H1 (cell line): ENCODE measurements at regions not wholly inside any gene's neighbourhood (a gene's known extent, or its start where the extent isn't known, plus 50 kb on each side); places are given as distances from the start of the nearest gene placed in this dataset.

Source experiments
- CHD7 ChIP-seq: fragments of 300-600 bp; sonication (generic); IDR thresholded peaks from 2 replicates; pipeline ENCODE4 v1.7.1; 2012; ENCODE audit warnings: low read length, moderate library complexity, mild to moderate bottlenecking, inconsistent platforms; ENCODE audit not compliant: insufficient replicate concordance
- CTCF ChIP-seq, 3 experiments: IDR thresholded peaks; 1 replicate in 2 of 3; 2 replicates in 1 of 3; pipeline versions ENCODE4 v1.5.1 to v1.6.1; 2011; ENCODE audit warnings: low read length in 3 of 3, mild to moderate bottlenecking in 3 of 3, inconsistent platforms in 2 of 3, low read depth in 1 of 3, moderate library complexity in 1 of 3; ENCODE audit not compliant: insufficient read depth in 1 of 3; ENCODE audit errors: control extremely low read depth in 1 of 3
- GABPA ChIP-seq: IDR thresholded peaks from 2 replicates; pipeline ENCODE4 v1.6.1; 2011; ENCODE audit warnings: mild to moderate bottlenecking, low read length, moderate library complexity, borderline replicate concordance; ENCODE audit not compliant: insufficient read depth
- MAX ChIP-seq: IDR thresholded peaks from 2 replicates; pipeline ENCODE4 v1.6.1; 2012; ENCODE audit warnings: inconsistent platforms
- NRF1 ChIP-seq: IDR thresholded peaks from 2 replicates; pipeline ENCODE4 v1.6.1; 2011; ENCODE audit warnings: mild to moderate bottlenecking, low read depth, low read length, improper control_type of control experiment
- POLR2A ChIP-seq, 2 experiments: IDR thresholded peaks; 1 replicate in 1 of 2; 2 replicates in 1 of 2; pipeline ENCODE4 v1.6.1; 2011; ENCODE audit warnings: low read depth in 2 of 2, low read length in 2 of 2, mild to moderate bottlenecking in 2 of 2; ENCODE audit errors: control extremely low read depth in 1 of 2
- SIRT6 ChIP-seq: IDR thresholded peaks from one replicate; pipeline ENCODE4 v1.7.1; 2012; ENCODE audit warnings: low read length, inconsistent platforms
- SUZ12 ChIP-seq: fragments of 200-600 bp; sonication (generic); IDR thresholded peaks from 2 replicates; pipeline ENCODE4 v1.6.1; 2012; ENCODE audit warnings: mild to moderate bottlenecking, inconsistent platforms, low read length, moderate library complexity, mixed read lengths
- TAF7 ChIP-seq: optimal IDR thresholded peaks from 2 replicates; pipeline ENCODE3; 2011; ENCODE audit warnings: low read depth, mild to moderate bottlenecking, inconsistent platforms, low read length, moderate library complexity, borderline replicate concordance

GRCh38 chr11:96655474-96655873 is 265.7 kb downstream of the JRKL start:
- TF ChIP-seq CTCF (IDR thresholded peaks at IDR 0.05; ENCODE audit: control extremely low read depth in 1 of 3, insufficient read depth in 1 of 3, low read depth in 1 of 3, low read length in 3 of 3): no peak
- TF ChIP-seq TAF7: no peak
- no peak for TF ChIP-seq MAX
- no peak for TF ChIP-seq GABPA
- no peak for TF ChIP-seq SUZ12
- TF ChIP-seq POLR2A (IDR thresholded peaks at IDR 0.05; ENCODE audit: control extremely low read depth in 1 of 2, low read depth in 2 of 2, low read length in 2 of 2): no peak
- no peak for TF ChIP-seq CHD7
- no peak for TF ChIP-seq NRF1
- TF ChIP-seq SIRT6: no peak
